HCT116 (cell line): ENCODE measurements at regions not wholly inside any gene's neighbourhood (a gene's known extent, or its start where the extent isn't known, plus 50 kb on each side); places are given as distances from the start of the nearest gene placed in this dataset.

Experiments
- CTCF ChIP-seq, 3 experiments: fragments of 200-600 bp in 1 of 3; sonication (generic) in 1 of 3; IDR thresholded peaks in 2 of 3; conservative IDR thresholded peaks in 1 of 3; 2 replicates each; pipeline ENCODE4 v1.5.1; 2012 to 2017; ENCODE audit warnings: low read depth in 2 of 3, low read length in 2 of 3, antibody characterized with exemption in 1 of 3, borderline replicate concordance in 1 of 3, control low read depth in 1 of 3, mild to moderate bottlenecking in 1 of 3, mixed read lengths in 1 of 3, mixed run types in 1 of 3, moderate library complexity in 1 of 3; ENCODE audit not compliant: insufficient read depth in 1 of 3
- ELF1 ChIP-seq: IDR thresholded peaks from 2 replicates; pipeline ENCODE4 v1.6.1; 2012; ENCODE audit warnings: low read depth, borderline replicate concordance
- MAX ChIP-seq: IDR thresholded peaks from 2 replicates; pipeline ENCODE4 v1.6.1; 2012
- POLR2A ChIP-seq: IDR thresholded peaks from 2 replicates; pipeline ENCODE4 v1.7.0; 2011; ENCODE audit warnings: borderline replicate concordance; ENCODE audit not compliant: insufficient read depth, insufficient read length; ENCODE audit errors: extremely low read depth
- POLR2AphosphoS5 ChIP-seq: IDR thresholded peaks from 2 replicates; pipeline ENCODE4 v1.6.1; 2011; ENCODE audit warnings: mild to moderate bottlenecking, low read depth, low read length, moderate library complexity
- TCF7L2 ChIP-seq: IDR thresholded peaks from 2 replicates; pipeline ENCODE4 v1.7.0; 2011; ENCODE audit warnings: borderline replicate concordance, inconsistent platforms; ENCODE audit not compliant: insufficient read depth, insufficient read length; ENCODE audit errors: extremely low read depth
- YY1 ChIP-seq: IDR thresholded peaks from 2 replicates; pipeline ENCODE4 v1.6.1; 2011; ENCODE audit warnings: low read length, low read depth, moderate library complexity, mild to moderate bottlenecking; ENCODE audit not compliant: insufficient replicate concordance; ENCODE audit errors: extremely low read depth
- ZNF274 ChIP-seq: fragments of 200-500 bp; sonication (Bioruptor generic); IDR thresholded peaks from 2 replicates; pipeline ENCODE4 v1.6.1; 2014; ENCODE audit warnings: mild to moderate bottlenecking, low read depth, low read length, inconsistent platforms
- TF ChIP-seq, protein P1 (sequence below): IDR thresholded peaks from 2 replicates; pipeline ENCODE4 v1.6.1; 2012

DNA sequence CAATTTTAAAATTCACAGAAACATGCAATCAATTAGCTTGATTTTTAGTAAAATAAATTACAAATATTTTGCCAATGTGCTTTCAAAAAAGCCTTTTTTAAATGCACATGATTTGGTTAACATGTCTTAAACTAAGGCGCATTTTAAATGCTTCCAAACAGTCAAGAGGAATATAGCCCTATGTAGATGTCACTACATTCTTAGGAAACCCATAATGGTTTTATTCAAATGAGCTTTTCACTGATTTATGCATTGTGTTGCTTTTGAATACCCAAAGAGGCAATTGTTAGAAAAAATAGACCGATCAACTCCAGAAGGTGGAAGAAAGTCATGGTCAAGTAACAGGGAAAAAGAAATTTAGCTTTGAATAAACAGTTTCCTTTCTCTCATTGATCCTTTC lies 366.9 kb upstream of the PPP2R3A start:
- TF ChIP-seq MAX (no peak), CTCF (IDR thresholded peaks at IDR 0.05 in 2 of 3, conservative IDR thresholded peaks at IDR 0.05 in 1 of 3; ENCODE audit: borderline replicate concordance in 1 of 3, insufficient read depth in 1 of 3, low read depth in 2 of 3, low read length in 2 of 3) (no peak), TCF7L2 (no peak), POLR2AphosphoS5 (no peak), YY1 (no peak), ZNF274 (no peak), POLR2A (no peak), ELF1 (no peak)
- TF ChIP-seq, protein P1, sequence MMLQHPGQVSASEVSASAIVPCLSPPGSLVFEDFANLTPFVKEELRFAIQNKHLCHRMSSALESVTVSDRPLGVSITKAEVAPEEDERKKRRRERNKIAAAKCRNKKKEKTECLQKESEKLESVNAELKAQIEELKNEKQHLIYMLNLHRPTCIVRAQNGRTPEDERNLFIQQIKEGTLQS: no peak
